ENCODE measurements at regions not wholly inside any gene's neighbourhood (a gene's known extent, or its start where the extent isn't known, plus 50 kb on each side); places are given as distances from the start of the nearest gene placed in this dataset.

GRCh38 chr7:131010717-131011431 is 276.9 kb upstream of the KLF14 start:
- peak overlapping the region in 1 of 2 experiments; percentile 30; a peak in 1 of 4 replicates for H3K4me3 ChIP-seq (ENCODE audit: low read depth in 1 of 2, low read length in 2 of 2)
- H3K27ac ChIP-seq (ENCODE audit: low read length): peak overlapping the region; percentile 80

DNA sequence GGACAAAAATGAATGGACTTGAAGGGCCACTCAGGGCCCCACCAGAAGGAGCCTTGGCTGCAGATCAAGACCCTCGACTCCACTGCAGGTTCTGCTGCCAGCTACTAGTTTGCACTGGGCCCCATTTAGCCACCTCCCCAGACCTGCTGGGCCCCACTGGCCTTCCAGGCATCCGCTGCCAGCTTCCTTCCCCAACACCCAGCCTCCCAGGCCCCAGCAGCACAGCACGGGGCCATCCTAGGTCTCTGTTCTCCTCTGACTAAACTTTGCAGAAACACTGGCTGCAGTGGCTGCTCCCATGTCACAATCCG is 277.4 kb upstream of the KLF14 start:
- TF ChIP-seq EZH2 (IDR thresholded peaks at IDR 0.05; ENCODE audit: borderline replicate concordance, low read depth, low read length, severe bottlenecking): no peak
- TF ChIP-seq CTCF (IDR thresholded peaks at IDR 0.05; ENCODE audit: borderline replicate concordance, extremely low read depth, low read length, poor library complexity, severe bottlenecking): no peak
- peak overlapping the region; percentile 80 for H3K27ac ChIP-seq (ENCODE audit: low read length)
- H3K4me1 ChIP-seq (ENCODE audit: insufficient read depth, low read length): peaks cover 92% of the 10 kb centered on the region
- H3K79me2 ChIP-seq (ENCODE audit: insufficient read depth, low read length): peaks cover 98% of the 10 kb centered on the region
- DNase-seq (peak; percentile 69), ATAC-seq (ENCODE audit: insufficient read depth, low read depth) (peak; percentile 74)
- peak overlapping the region; percentile 56 for H3K4me2 ChIP-seq (ENCODE audit: insufficient read depth, low read length)
- peak overlapping the region; percentile 56 for H3K9ac ChIP-seq (ENCODE audit: low read depth, low read length)
- 0 out of 2 replicates have a peak, but pooled peaks cover 3% of the 10 kb centered on the region for H3K36me3 ChIP-seq (ENCODE audit: insufficient read depth, low read length)
- H2AFZ ChIP-seq (ENCODE audit: low read depth, low read length): peak overlapping the region; percentile 22; the same call in 1 of the 2 replicates
- no peaks in the 10 kb centered on the region for H3K9me3 ChIP-seq (ENCODE audit: insufficient read depth, low read length, severe bottlenecking)
- no peaks in the 10 kb centered on the region for H3K27me3 ChIP-seq (ENCODE audit: insufficient read depth, low read length, poor library complexity)
- peak overlapping the region in 1 of 2 experiments; percentile 30; a peak in 2 of 4 replicates for H3K4me3 ChIP-seq (ENCODE audit: low read depth in 1 of 2, low read length in 2 of 2)
- H4K20me1 ChIP-seq (ENCODE audit: insufficient read depth, low read length): no peaks in the 10 kb centered on the region

More at GRCh38 chr7:131010717-131011431, 276.9 kb upstream of the KLF14 start:
- TF ChIP-seq CTCF (IDR thresholded peaks at IDR 0.05; ENCODE audit: borderline replicate concordance, extremely low read depth, low read length, poor library complexity, severe bottlenecking) (no peak), EZH2 (IDR thresholded peaks at IDR 0.05; ENCODE audit: borderline replicate concordance, low read depth, low read length, severe bottlenecking) (no peak)
- Histone ChIP-seq H2AFZ (ENCODE audit: low read depth, low read length) (peak overlapping the region; percentile 22; the same call in 1 of the 2 replicates), H4K20me1 (ENCODE audit: insufficient read depth, low read length) (no peaks in the 10 kb centered on the region), H3K9me3 (ENCODE audit: insufficient read depth, low read length, severe bottlenecking) (no peaks in the 10 kb centered on the region), H3K79me2 (ENCODE audit: insufficient read depth, low read length) (peaks cover 96% of the 10 kb centered on the region), H3K4me1 (ENCODE audit: insufficient read depth, low read length) (peaks cover 87% of the 10 kb centered on the region), H3K36me3 (ENCODE audit: insufficient read depth, low read length) (0 out of 2 replicates have a peak, but pooled peaks cover 5% of the 10 kb centered on the region), H3K9ac (ENCODE audit: low read depth, low read length) (peak overlapping the region; percentile 56), H3K27me3 (ENCODE audit: insufficient read depth, low read length, poor library complexity) (no peaks in the 10 kb centered on the region), H3K4me2 (ENCODE audit: insufficient read depth, low read length) (peak overlapping the region; percentile 56)
- DNase-seq: no peak
- ATAC-seq (ENCODE audit: insufficient read depth, low read depth): peak; percentile 10; the same call in 1 of the 3 replicates

GRCh38 chr7:131011976-131012375 is 278.0 kb upstream of the KLF14 start:
- peak overlapping the region; percentile 56 for H3K9ac ChIP-seq (ENCODE audit: low read depth, low read length)
- peak overlapping the region; percentile 80 for H3K27ac ChIP-seq (ENCODE audit: low read length)
- peaks cover 96% of the 10 kb centered on the region for H3K4me1 ChIP-seq (ENCODE audit: insufficient read depth, low read length)
- no peaks in the 10 kb centered on the region for H3K9me3 ChIP-seq (ENCODE audit: insufficient read depth, low read length, severe bottlenecking)
- DNase-seq (peak; percentile 46), ATAC-seq (ENCODE audit: insufficient read depth, low read depth) (peak; percentile 36)
- H4K20me1 ChIP-seq (ENCODE audit: insufficient read depth, low read length): no peaks in the 10 kb centered on the region
- no peaks in the 10 kb centered on the region for H3K27me3 ChIP-seq (ENCODE audit: insufficient read depth, low read length, poor library complexity)
- H3K4me2 ChIP-seq (ENCODE audit: insufficient read depth, low read length): peak overlapping the region; percentile 56
- peak overlapping the region; percentile 30; the same call in 1 of the 2 replicates for H2AFZ ChIP-seq (ENCODE audit: low read depth, low read length)
- peak overlapping the region in 1 of 2 experiments; percentile 30; a peak in 1 of 4 replicates for H3K4me3 ChIP-seq (ENCODE audit: low read depth in 1 of 2, low read length in 2 of 2)
- TF ChIP-seq CTCF (IDR thresholded peaks at IDR 0.05; ENCODE audit: borderline replicate concordance, extremely low read depth, low read length, poor library complexity, severe bottlenecking) (no peak), EZH2 (IDR thresholded peaks at IDR 0.05; ENCODE audit: borderline replicate concordance, low read depth, low read length, severe bottlenecking) (no peak)
- H3K36me3 ChIP-seq (ENCODE audit: insufficient read depth, low read length): 0 out of 2 replicates have a peak, but pooled peaks cover 2% of the 10 kb centered on the region
- H3K79me2 ChIP-seq (ENCODE audit: insufficient read depth, low read length): peaks cover 98% of the 10 kb centered on the region
